PC-3 (cell line): ENCODE measurements at regions not wholly inside any gene's neighbourhood (a gene's known extent, or its start where the extent isn't known, plus 50 kb on each side); places are given as distances from the start of the nearest gene placed in this dataset.

Experiments
- ATAC-seq: fragments of 200-7000 bp; cut with Tn5 transposase; 2 replicates; pipeline ENCODE4 v1.9.1; 2020; ENCODE audit warnings: mild to moderate bottlenecking, moderate library complexity
- BruUV-seq: library from RNA; stranded (reverse); fragments of 400-500 nt; replicated peaks from 2 replicates; lab custom pipeline; 2021; lab: Mats Ljungman, UMichigan
- CTCF ChIA-PET: fragments of 300-600 bp; sonication (Branson Sonifier 250); formaldehyde crosslinking; loops from one replicate; lab custom pipeline; 2022; ENCODE audit warnings: antibody characterized with exemption; lab: Charles Lee
- POLR2A ChIA-PET: fragments of 300-600 bp; sonication (Branson Sonifier 250); formaldehyde crosslinking; loops from one replicate; lab custom pipeline; 2022; ENCODE audit warnings: antibody characterized with exemption; ENCODE audit not compliant: unreplicated experiment; lab: Charles Lee
- DNase-seq: peaks from one replicate; pipeline ENCODE4 v3.0.0-alpha.2; 2015
- H2AFZ ChIP-seq: fragments of 300-600 bp; sonication (generic); 2 replicates; pipeline ENCODE4 v1.6.0; 2016; ENCODE audit warnings: antibody characterized with exemption, low read length
- H3F3A ChIP-seq: fragments of 300-600 bp; sonication (generic); one replicate; pipeline ENCODE4 v1.6.0; 2017; ENCODE audit warnings: antibody characterized with exemption, low read length, control low read depth, mild to moderate bottlenecking; ENCODE audit not compliant: unreplicated experiment
- H3K27ac ChIP-seq: fragments of 300-600 bp; sonication (generic); 2 replicates; pipeline ENCODE4 v1.5.1; 2016; ENCODE audit warnings: mild to moderate bottlenecking, low read length
- H3K27me3 ChIP-seq: fragments of 300-600 bp; sonication (generic); 2 replicates; pipeline ENCODE4 v1.6.1; 2016; ENCODE audit warnings: low read length, mixed read lengths
- H3K36me3 ChIP-seq: fragments of 300-600 bp; sonication (generic); 2 replicates; pipeline ENCODE4 v1.6.1; 2016; ENCODE audit warnings: low read depth, mixed run types, low read length, mixed read lengths
- H3K4me1 ChIP-seq: fragments of 300-600 bp; sonication (generic); 2 replicates; pipeline ENCODE4 v1.5.1; 2016; ENCODE audit warnings: low read length; ENCODE audit not compliant: insufficient read depth
- H3K4me2 ChIP-seq: fragments of 300-600 bp; sonication (generic); 2 replicates; pipeline ENCODE4 v1.6.0; 2016; ENCODE audit warnings: low read length
- H3K4me3 ChIP-seq: fragments of 300-600 bp; sonication (generic); 2 replicates; pipeline ENCODE4 v1.5.1; 2016; ENCODE audit warnings: mild to moderate bottlenecking, low read length, mixed read lengths
- H3K79me2 ChIP-seq: fragments of 300-600 bp; sonication (generic); 2 replicates; pipeline ENCODE4 v1.6.1; 2017; ENCODE audit warnings: low read length, mixed read lengths
- H3K9ac ChIP-seq: fragments of 300-600 bp; sonication (generic); 2 replicates; pipeline ENCODE4 v1.6.0; 2016; ENCODE audit warnings: mild to moderate bottlenecking, low read length
- H3K9me2 ChIP-seq: fragments of 300-600 bp; sonication (generic); replicated peaks from 2 replicates; pipeline ENCODE4 v1.6.1; 2016; ENCODE audit warnings: mixed run types, low read length, mixed read lengths
- H3K9me3 ChIP-seq: fragments of 300-600 bp; sonication (generic); 2 replicates; pipeline ENCODE4 v1.6.1; 2016; ENCODE audit warnings: low read length, mixed read lengths
- H4K20me1 ChIP-seq: fragments of 300-600 bp; sonication (generic); 2 replicates; pipeline ENCODE4 v1.6.1; 2016; ENCODE audit warnings: low read length, mixed read lengths
- EZH2 ChIP-seq: fragments of 300-600 bp; sonication (generic); IDR thresholded peaks from one replicate; pipeline ENCODE4 v1.6.1; 2017; ENCODE audit warnings: antibody characterized with exemption, mild to moderate bottlenecking, low read length; ENCODE audit not compliant: unreplicated experiment
- EZH2phosphoT487 ChIP-seq: fragments of 300-600 bp; sonication (generic); IDR thresholded peaks from 2 replicates; pipeline ENCODE4 v1.6.1; 2018; ENCODE audit warnings: mild to moderate bottlenecking, antibody characterized with exemption, low read length, borderline replicate concordance
- intact Hi-C: fragments of 100-400 bp; cut with micrococcal nuclease; formaldehyde crosslinking; loops from 2 replicates; pipeline ENCODE4 v1.9.0; 2023
- TF ChIP-seq, protein P1 (sequence below): fragments of 300-600 bp; sonication (generic); conservative IDR thresholded peaks from 2 replicates; pipeline ENCODE4 v1.5.1; 2017; ENCODE audit warnings: antibody characterized with exemption, low read depth, mild to moderate bottlenecking, low read length

DNA sequence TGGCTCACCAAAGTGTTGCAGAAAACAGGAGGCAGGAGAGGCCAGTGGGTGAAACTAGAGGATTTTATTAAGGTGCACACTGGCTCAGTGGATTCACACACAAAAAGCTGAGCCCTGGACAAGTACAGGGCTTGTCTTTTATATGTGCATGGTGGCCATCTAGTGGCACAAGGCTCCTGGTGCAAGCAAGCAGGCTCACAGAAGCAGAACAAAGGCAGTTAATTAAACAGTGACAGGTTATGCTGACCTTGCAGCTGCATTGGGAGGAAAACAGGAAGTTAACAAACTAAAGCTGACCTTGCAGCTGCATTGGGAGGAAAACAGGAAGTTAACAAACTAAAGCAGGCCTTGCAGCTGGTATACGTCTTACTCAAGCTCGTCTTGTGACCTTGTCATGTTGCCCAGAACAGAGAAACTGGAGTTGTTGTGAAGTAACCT, 65.3 kb upstream of the ZNF681 start:
- Histone ChIP-seq H3K27me3 (no peaks in the 10 kb centered on the region), H3K9me2 (no peaks in the 10 kb centered on the region), H3F3A (no peaks in the 10 kb centered on the region), H2AFZ (no peak overlapping the region), H3K27ac (no peak overlapping the region), H3K79me2 (no peaks in the 10 kb centered on the region), H4K20me1 (no peaks in the 10 kb centered on the region), H3K4me3 (no peak overlapping the region), H3K4me1 (peaks cover 9% of the 10 kb centered on the region; the same call in 1 of the 2 replicates), H3K4me2 (no peak overlapping the region), H3K9me3 (peaks cover 25% of the 10 kb centered on the region), H3K9ac (no peak overlapping the region), H3K36me3 (peaks cover 13% of the 10 kb centered on the region)
- peak; percentile 20 for DNase-seq
- BruUV-seq: no TSS peak
- ChIA-PET POLR2A (no interaction called here), CTCF (no interaction called here)
- ATAC-seq: no peak
- intact Hi-C loops: no loop called here
- no peak for TF ChIP-seq EZH2phosphoT487
- TF ChIP-seq, protein P1, sequence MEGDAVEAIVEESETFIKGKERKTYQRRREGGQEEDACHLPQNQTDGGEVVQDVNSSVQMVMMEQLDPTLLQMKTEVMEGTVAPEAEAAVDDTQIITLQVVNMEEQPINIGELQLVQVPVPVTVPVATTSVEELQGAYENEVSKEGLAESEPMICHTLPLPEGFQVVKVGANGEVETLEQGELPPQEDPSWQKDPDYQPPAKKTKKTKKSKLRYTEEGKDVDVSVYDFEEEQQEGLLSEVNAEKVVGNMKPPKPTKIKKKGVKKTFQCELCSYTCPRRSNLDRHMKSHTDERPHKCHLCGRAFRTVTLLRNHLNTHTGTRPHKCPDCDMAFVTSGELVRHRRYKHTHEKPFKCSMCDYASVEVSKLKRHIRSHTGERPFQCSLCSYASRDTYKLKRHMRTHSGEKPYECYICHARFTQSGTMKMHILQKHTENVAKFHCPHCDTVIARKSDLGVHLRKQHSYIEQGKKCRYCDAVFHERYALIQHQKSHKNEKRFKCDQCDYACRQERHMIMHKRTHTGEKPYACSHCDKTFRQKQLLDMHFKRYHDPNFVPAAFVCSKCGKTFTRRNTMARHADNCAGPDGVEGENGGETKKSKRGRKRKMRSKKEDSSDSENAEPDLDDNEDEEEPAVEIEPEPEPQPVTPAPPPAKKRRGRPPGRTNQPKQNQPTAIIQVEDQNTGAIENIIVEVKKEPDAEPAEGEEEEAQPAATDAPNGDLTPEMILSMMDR: peak; percentile 26; the same call in 1 of the 2 replicates

DNA sequence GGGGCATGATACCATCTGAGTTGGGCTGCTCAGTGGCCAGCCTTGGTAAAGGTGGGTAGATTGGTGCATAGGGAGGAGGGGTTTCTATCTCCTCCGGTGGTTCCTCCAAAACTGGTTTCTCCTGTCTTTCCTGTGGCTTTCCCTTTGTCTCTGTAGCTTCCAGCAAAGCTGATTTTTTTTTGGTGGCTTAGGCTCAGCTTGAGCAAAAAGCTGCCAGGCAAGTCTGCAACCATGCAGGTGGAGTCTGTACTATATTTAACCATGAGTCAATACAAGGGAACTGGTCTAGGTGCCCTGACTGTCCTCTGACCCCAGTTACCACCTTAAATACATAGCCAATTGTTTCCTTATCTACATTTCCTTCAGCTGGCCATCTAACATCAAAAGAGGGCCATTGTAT, 64.0 kb upstream of the ZNF681 start:
- H3K4me1 ChIP-seq: peaks cover 9% of the 10 kb centered on the region; the same call in 1 of the 2 replicates
- H3K9me3 ChIP-seq: peaks cover 25% of the 10 kb centered on the region
- H2AFZ ChIP-seq: no peak overlapping the region
- H3K36me3 ChIP-seq: peaks cover 16% of the 10 kb centered on the region
- no peaks in the 10 kb centered on the region for H3F3A ChIP-seq
- no TSS peak for BruUV-seq
- intact Hi-C loops: no loop called here
- H3K27ac ChIP-seq: peak overlapping the region; percentile 55
- CTCF ChIA-PET: no interaction called here
- H3K4me3 ChIP-seq: no peak overlapping the region
- peak; percentile 81 for DNase-seq
- peak; percentile 22; the same call in 1 of the 2 replicates for ATAC-seq
- H4K20me1 ChIP-seq: no peaks in the 10 kb centered on the region
- no peak overlapping the region for H3K4me2 ChIP-seq
- POLR2A ChIA-PET: no interaction called here
- H3K79me2 ChIP-seq: no peaks in the 10 kb centered on the region
- TF ChIP-seq, protein P1: no peak
- H3K9me2 ChIP-seq: no peaks in the 10 kb centered on the region
- H3K27me3 ChIP-seq: no peaks in the 10 kb centered on the region
- H3K9ac ChIP-seq: no peak overlapping the region

DNA sequence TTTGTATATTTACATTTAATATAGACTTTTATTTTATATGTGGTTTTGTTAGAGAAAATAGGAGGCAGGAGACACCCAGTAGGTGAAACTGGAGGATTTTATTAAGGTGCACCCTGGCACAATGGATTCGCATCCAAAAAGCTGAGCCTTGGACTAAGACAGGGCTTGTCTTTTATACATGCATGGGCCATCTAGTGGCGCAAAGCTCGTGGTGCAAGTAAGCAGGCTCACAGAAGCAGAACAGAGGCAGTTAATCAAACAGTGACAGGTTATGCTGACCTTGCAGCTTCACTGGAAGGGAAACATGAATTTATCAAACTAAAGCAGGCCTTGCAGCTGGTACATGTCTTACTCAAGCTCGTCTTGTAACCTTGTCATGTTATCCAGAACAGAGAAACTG, 58.8 kb upstream of the ZNF681 start:
- Histone ChIP-seq H3F3A (no peaks in the 10 kb centered on the region), H3K9ac (no peak overlapping the region), H3K4me1 (0 out of 2 replicates have a peak, but pooled peaks cover 5% of the 10 kb centered on the region), H3K9me3 (peaks cover 4% of the 10 kb centered on the region; the same call in 1 of the 2 replicates), H3K4me2 (no peak overlapping the region), H3K4me3 (no peak overlapping the region), H3K9me2 (no peaks in the 10 kb centered on the region), H4K20me1 (no peaks in the 10 kb centered on the region), H3K27me3 (no peaks in the 10 kb centered on the region), H2AFZ (no peak overlapping the region), H3K36me3 (peaks cover 18% of the 10 kb centered on the region; the same call in 1 of the 2 replicates), H3K79me2 (no peaks in the 10 kb centered on the region), H3K27ac (no peak overlapping the region)
- DNase-seq: peak; percentile 34
- ATAC-seq: no peak
- BruUV-seq: no TSS peak
- intact Hi-C loops: no loop called here
- TF ChIP-seq, protein P1: peak; percentile 46; the same call in 1 of the 2 replicates
- TF ChIP-seq EZH2phosphoT487 (no peak), EZH2 (no peak)
- ChIA-PET POLR2A (no interaction called here), CTCF (no interaction called here)
